AG20443 (cell line): ENCODE measurements at regions not wholly inside any gene's neighbourhood (a gene's known extent, or its start where the extent isn't known, plus 50 kb on each side); places are given as distances from the start of the nearest gene placed in this dataset.

Source experiments
- DNase-seq: peaks from one replicate; pipeline ENCODE4 v3.0.0; 2012; ENCODE audit warnings: low spot score, mixed read lengths

DNA sequence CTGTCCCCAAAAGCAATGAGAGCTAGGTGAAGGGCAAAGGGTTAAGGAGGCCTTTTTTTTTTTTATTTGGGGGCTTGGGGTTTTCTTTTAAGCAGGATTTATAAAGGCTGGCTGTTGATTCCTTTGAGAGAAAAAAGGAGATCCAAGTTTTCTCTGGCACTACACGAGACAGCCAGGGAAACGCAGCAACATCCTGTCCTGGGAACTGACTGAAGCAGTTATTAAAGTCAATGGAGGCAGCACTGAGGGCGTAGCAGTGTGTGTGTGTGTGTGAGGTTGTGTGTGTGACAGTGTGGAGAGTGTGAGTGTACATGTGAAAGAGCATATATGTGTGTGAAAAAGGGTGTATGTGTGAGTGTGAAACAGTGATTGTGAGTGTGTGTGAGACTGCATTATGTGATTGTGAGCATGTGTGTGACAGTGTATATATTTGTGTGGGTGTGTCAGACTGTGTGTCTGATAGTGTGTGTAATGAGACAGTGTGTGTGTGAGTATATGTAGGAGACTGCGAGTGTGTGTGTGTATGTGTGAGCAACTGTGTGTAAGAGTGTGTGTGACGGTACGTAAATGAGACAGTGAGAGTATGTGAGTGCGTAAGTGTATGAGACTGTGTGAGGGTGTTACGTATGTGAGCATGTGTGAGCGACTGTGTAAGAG, 65.9 kb upstream of the TIAM1 start:
- DNase-seq: no peak

DNA sequence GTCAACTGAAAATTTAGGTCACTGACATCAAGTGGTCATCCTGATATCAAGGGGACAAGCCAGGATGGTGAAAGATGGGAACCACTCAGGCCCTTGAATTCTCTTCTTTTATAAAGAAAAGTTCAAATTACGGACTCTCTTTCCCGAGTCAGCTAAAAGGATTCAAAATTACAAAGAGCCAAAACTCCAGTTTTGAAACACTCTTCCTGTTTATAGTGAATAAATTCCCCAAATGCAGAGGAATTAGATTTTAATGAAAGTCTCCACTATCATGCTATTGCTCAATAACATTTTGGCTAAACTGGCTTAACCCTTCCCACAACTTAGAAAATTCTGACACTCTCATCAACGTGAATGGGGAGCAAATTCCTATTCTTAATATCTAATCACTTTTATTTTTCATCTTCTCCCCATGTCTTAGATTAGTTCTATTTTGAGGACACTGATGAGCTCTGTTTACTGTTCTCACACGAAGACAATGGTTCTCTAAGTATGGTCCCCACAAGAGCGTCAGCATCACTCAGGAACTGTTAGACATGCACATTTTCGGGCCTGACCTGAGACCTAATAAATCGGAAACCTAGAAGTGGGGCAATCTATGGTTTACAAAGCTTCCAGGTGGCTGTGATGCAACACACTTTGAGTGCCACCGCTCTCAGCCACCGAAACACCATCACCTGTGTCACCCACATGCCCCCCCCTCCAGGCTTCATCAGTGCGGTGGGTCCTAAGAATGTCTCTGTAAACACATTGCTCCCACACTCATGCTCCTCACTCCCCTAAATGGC, 64.4 kb upstream of the TIAM1 start:
- no peak for DNase-seq

DNA sequence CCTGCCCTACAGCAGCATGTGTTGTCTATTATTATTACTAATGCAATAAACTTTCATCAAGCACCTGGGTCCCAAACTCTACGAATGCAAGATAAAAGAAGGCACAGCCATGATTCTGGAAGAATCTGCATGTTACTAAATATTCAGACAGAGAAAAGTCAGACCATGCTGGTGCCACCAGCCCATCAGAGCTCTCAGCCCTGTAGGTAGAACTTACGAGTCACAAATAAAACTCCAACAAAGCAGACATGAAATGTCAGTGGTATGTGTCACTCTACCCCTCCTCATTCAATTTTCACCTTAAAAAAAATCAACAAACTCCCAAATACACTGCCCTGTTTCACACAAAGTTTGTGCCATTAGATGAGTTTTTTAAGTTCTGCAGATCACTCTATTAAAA, 62.4 kb upstream of the TIAM1 start:
- no peak for DNase-seq

- no peak for DNase-seq
Measured at GRCh38 chr21:31405604-31406003, 61.5 kb upstream of the TIAM1 start.

GRCh38 chr21:31403596-31404333, 59.7 kb upstream of the TIAM1 start:
- no peak for DNase-seq

GRCh38 chr21:31399591-31399990, 55.5 kb upstream of the TIAM1 start:
- no peak for DNase-seq

DNA sequence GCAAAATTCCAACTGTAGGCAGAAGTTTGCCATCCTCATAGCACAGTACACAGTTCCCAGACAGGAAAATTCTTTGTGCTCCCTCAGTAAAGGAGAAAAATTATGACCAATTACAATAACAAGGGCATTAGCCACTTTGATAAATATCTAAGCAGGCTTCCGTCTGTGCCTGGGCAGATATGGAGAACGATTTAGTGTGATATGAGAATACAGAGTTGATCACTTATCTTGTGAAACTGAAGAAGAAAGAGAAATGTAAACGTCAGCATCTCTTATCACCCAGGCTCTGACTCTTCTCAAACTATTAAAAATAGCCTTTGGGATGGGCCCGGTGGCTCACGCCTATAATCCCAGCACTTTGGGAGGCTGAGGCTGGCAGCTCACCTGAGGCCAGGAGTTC, 54.5 kb upstream of the TIAM1 start:
- DNase-seq: no peak

DNA sequence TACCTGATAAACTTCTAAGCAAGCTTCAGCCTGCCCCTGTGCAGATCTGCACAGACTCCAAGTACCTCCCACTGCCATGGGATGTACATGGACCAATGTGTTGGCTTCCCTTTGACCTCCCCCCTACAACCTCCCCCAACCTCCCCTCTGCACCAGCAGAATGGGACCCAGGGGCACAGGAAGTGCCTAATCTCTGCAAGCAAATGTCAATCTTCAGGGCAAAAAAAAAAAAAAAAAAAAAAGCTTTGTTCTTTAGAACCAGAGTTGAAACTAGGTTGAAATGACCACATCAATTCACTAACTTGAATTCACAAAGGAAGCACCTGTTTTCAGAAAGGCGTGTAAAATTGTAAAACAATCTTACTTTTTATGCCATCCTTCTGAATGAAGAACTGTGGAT, 53.9 kb upstream of the TIAM1 start:
- no peak for DNase-seq

DNA sequence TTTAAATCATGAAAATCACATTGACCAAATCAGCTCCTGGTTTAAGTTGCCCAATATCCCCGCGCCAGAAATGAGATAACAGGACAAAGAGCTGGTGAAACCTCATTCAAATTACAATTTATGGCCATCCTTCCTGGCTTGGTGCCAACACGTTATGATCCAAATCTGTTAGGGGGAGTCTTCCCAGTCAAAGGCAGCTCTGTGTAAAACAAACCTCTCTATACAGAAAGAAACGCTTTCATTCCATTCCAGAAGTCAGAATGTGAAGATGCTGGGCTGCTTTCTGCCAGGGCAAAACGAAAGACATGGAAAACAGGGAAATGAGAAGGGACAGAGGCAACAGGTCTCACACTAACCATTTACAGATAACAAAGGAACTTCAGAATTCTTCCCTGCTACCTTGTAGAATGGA, 53.5 kb upstream of the TIAM1 start:
- no peak for DNase-seq

- no peak for DNase-seq
Measured at GRCh38 chr21:31397030-31397429, 53.0 kb upstream of the TIAM1 start.

DNA sequence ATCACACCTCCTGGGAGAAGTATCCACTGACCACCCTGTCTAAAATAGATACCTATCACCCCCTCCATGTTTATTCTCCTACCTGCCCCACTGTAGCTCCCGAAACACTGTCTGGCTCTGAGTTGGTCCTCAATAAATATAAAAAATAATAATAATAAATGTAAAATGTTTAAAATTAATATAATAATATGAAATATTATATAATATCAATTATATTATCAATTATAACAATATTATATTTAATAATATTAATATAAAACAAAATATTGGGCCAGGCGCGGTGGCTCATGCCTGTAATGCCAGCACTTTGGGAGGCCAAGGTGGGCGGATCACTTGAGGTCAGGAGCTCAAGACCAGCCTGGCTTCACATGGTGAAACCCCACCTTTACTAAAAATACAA, 52.3 kb upstream of the TIAM1 start:
- DNase-seq: no peak

DNA sequence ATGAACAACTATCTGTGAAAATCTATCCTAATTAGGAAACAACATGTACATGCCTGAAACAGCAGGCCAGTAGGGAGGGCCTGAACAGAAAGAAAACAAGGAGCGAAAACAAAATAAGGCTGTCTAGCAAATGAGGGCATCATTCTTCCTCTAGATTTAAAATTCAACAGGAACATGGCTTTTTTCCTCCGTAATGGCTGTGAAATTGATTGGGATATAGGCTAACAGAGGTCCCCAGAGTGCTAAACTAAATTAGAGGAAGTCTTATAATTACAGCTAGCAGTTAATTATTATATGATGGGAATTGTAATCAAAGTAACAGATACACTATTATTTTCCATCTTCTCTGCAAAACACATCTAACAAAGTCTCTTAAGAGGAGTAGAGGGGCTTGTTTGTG, 51.7 kb upstream of the TIAM1 start:
- no peak for DNase-seq

GRCh38 chr21:31395268-31395667, 51.2 kb upstream of the TIAM1 start:
- DNase-seq: no peak

- DNase-seq: no peak
Measured at GRCh38 chr21:31394309-31394708, 50.2 kb upstream of the TIAM1 start.
